ENCODE measurements at regions not wholly inside any gene's neighbourhood (a gene's known extent, or its start where the extent isn't known, plus 50 kb on each side); places are given as distances from the start of the nearest gene placed in this dataset.

DNA sequence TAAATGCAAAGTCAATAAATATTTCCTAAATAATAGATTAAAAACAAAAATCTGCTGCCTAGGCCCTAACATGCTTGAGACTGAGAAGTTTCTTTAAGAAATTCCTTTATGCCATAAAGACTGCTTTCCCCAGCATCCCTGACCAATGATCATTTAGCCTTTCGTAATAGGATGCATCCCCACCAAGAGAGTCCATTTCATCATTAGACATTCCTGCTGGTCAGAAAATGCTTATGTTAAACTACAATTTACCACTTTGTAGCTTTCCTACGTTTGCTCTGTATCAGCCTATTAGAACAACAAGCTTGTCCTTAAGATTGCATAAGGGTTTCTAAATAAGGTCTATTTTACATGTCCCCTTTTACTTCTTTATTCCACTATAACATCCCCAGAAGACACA lies 59.8 kb upstream of the HSF2 start:
- POLR2A ChIA-PET: interaction anchor here (0.6 kb wide), 1 partner anchor 1256 kb away, joined by 3 read pairs; no protein-coding TSS in a partner anchor
- no peak for TF ChIP-seq POLR2AphosphoS5 (IDR thresholded peaks at IDR 0.05; ENCODE audit: low read depth, low read length)
- TF ChIP-seq SIN3A (IDR thresholded peaks at IDR 0.05; ENCODE audit: borderline replicate concordance, insufficient read depth, low read depth, low read length): no peak
- TF ChIP-seq, protein P1, sequence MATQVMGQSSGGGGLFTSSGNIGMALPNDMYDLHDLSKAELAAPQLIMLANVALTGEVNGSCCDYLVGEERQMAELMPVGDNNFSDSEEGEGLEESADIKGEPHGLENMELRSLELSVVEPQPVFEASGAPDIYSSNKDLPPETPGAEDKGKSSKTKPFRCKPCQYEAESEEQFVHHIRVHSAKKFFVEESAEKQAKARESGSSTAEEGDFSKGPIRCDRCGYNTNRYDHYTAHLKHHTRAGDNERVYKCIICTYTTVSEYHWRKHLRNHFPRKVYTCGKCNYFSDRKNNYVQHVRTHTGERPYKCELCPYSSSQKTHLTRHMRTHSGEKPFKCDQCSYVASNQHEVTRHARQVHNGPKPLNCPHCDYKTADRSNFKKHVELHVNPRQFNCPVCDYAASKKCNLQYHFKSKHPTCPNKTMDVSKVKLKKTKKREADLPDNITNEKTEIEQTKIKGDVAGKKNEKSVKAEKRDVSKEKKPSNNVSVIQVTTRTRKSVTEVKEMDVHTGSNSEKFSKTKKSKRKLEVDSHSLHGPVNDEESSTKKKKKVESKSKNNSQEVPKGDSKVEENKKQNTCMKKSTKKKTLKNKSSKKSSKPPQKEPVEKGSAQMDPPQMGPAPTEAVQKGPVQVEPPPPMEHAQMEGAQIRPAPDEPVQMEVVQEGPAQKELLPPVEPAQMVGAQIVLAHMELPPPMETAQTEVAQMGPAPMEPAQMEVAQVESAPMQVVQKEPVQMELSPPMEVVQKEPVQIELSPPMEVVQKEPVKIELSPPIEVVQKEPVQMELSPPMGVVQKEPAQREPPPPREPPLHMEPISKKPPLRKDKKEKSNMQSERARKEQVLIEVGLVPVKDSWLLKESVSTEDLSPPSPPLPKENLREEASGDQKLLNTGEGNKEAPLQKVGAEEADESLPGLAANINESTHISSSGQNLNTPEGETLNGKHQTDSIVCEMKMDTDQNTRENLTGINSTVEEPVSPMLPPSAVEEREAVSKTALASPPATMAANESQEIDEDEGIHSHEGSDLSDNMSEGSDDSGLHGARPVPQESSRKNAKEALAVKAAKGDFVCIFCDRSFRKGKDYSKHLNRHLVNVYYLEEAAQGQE (IDR thresholded peaks at IDR 0.05; ENCODE audit: insufficient read depth in 1 of 2, low read depth in 2 of 2, low read length in 1 of 2): no peak
- TF ChIP-seq, protein P2, sequence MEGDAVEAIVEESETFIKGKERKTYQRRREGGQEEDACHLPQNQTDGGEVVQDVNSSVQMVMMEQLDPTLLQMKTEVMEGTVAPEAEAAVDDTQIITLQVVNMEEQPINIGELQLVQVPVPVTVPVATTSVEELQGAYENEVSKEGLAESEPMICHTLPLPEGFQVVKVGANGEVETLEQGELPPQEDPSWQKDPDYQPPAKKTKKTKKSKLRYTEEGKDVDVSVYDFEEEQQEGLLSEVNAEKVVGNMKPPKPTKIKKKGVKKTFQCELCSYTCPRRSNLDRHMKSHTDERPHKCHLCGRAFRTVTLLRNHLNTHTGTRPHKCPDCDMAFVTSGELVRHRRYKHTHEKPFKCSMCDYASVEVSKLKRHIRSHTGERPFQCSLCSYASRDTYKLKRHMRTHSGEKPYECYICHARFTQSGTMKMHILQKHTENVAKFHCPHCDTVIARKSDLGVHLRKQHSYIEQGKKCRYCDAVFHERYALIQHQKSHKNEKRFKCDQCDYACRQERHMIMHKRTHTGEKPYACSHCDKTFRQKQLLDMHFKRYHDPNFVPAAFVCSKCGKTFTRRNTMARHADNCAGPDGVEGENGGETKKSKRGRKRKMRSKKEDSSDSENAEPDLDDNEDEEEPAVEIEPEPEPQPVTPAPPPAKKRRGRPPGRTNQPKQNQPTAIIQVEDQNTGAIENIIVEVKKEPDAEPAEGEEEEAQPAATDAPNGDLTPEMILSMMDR (IDR thresholded peaks at IDR 0.05): no peak
- TF ChIP-seq TCF7L2 (IDR thresholded peaks at IDR 0.05; ENCODE audit: low read depth, low read length): no peak

DNA sequence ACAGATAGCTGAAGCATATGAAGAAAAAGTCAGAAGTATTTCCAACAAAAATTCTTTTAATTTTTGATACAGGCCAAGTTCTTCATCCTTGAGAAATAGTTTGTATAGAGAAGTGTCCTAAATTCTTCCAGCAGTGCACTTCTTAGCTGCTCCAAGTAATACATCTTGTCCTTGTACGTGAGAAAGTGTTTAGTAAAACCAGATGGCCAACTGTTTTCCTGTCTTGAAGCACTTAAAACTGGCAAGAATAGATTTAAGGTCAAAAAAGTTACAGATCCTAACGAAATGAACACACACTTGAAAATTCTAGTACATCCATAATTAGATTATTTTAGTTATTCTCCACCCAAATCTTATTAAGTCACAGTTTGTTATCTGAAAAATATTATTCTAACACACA lies 52.2 kb upstream of the HSF2 start:
- no peaks in the 10 kb centered on the region; the same call in 1 of the 2 replicates for H3K27me3 ChIP-seq (ENCODE audit: control insufficient read depth, insufficient read depth, low read length)
- intact Hi-C loops (cut with micrococcal nuclease; ENCODE audit: unreplicated experiment) (no loop called here), in situ Hi-C loops (cut with HindIII; ENCODE audit: low pct_unique_long_range_greater_than_20kb, low sequenced_read_pairs) (no loop called here)
- H3K27ac ChIP-seq (ENCODE audit: low read length): no peak overlapping the region
- no peak overlapping the region for H3K4me3 ChIP-seq (ENCODE audit: low read depth in 2 of 2, low read length in 2 of 2)
- no peak for ATAC-seq
- POLR2A ChIA-PET: no interaction called here
- CTCF ChIA-PET: no interaction called here
- BruUV-seq (replicated peaks): no TSS peak
- DNase-seq (ENCODE audit: low read depth, low spot score): no peak
- TF ChIP-seq SIN3A (IDR thresholded peaks at IDR 0.05; ENCODE audit: borderline replicate concordance, insufficient read depth, low read depth, low read length): no peak
- TF ChIP-seq, protein P1 (IDR thresholded peaks at IDR 0.05; ENCODE audit: insufficient read depth in 1 of 2, low read depth in 2 of 2, low read length in 1 of 2): no peak
- no peak for TF ChIP-seq POLR2AphosphoS5 (IDR thresholded peaks at IDR 0.05; ENCODE audit: low read depth, low read length)
- TF ChIP-seq TCF7L2 (IDR thresholded peaks at IDR 0.05; ENCODE audit: low read depth, low read length): no peak
- TF ChIP-seq, protein P2 (IDR thresholded peaks at IDR 0.05): no peak
- H3K36me3 ChIP-seq (ENCODE audit: control insufficient read depth, insufficient read depth, low read length): no peaks in the 10 kb centered on the region
- H3K4me1 ChIP-seq (ENCODE audit: control insufficient read depth, insufficient read depth, low read length): no peaks in the 10 kb centered on the region
- no peaks in the 10 kb centered on the region for H3K9me3 ChIP-seq (ENCODE audit: control insufficient read depth, insufficient read depth, low read depth, low read length)

More for the DNA sequence above, 59.8 kb upstream of the HSF2 start:
- ATAC-seq: no peak
- H3K9me3 ChIP-seq (ENCODE audit: control insufficient read depth, insufficient read depth, low read depth, low read length): no peaks in the 10 kb centered on the region
- intact Hi-C loops (cut with micrococcal nuclease; ENCODE audit: unreplicated experiment) (no loop called here), in situ Hi-C loops (cut with HindIII; ENCODE audit: low pct_unique_long_range_greater_than_20kb, low sequenced_read_pairs) (no loop called here)
- H3K27ac ChIP-seq (ENCODE audit: low read length): no peak overlapping the region
- no TSS peak for BruUV-seq (replicated peaks)
- peaks cover 2% of the 10 kb centered on the region for H3K27me3 ChIP-seq (ENCODE audit: control insufficient read depth, insufficient read depth, low read length)
- H3K4me1 ChIP-seq (ENCODE audit: control insufficient read depth, insufficient read depth, low read length): no peaks in the 10 kb centered on the region
- no peaks in the 10 kb centered on the region for H3K36me3 ChIP-seq (ENCODE audit: control insufficient read depth, insufficient read depth, low read length)
- no peak overlapping the region for H3K4me3 ChIP-seq (ENCODE audit: low read depth in 2 of 2, low read length in 2 of 2)
- CTCF ChIA-PET: no interaction called here
- no peak for DNase-seq (ENCODE audit: low read depth, low spot score)

Measured in Panc1 (cell line).